ENCODE measurements at regions not wholly inside any gene's neighbourhood (a gene's known extent, or its start where the extent isn't known, plus 50 kb on each side); places are given as distances from the start of the nearest gene placed in this dataset.

- no peak for DNase-seq (ENCODE audit: low read depth)
- H3K4me3 ChIP-seq (replicated peaks; ENCODE audit: low read depth, low read length) = no peak overlapping the region
- no peak for TF ChIP-seq CTCF (IDR thresholded peaks at IDR 0.05; ENCODE audit: low read length, missing control alignments)
Measured at GRCh38 chr9:96135076-96135752, 166.8 kb downstream of the HSD17B3 start.

GRCh38 chr9:96133321-96134021 is 168.5 kb downstream of the HSD17B3 start:
- no peak for DNase-seq (ENCODE audit: low read depth)
- no peak overlapping the region for H3K4me3 ChIP-seq (replicated peaks; ENCODE audit: low read depth, low read length)
- no peak for TF ChIP-seq CTCF (IDR thresholded peaks at IDR 0.05; ENCODE audit: low read length, missing control alignments)

- H3K4me3 ChIP-seq (replicated peaks; ENCODE audit: low read depth, low read length) = no peak overlapping the region
- TF ChIP-seq CTCF (IDR thresholded peaks at IDR 0.05; ENCODE audit: low read length, missing control alignments) = no peak
- no peak for DNase-seq (ENCODE audit: low read depth)
Measured at GRCh38 chr9:96131825-96132224, 170.2 kb downstream of the HSD17B3 start.

GRCh38 chr9:96130970-96131369 is 171.0 kb downstream of the HSD17B3 start:
- no peak overlapping the region for H3K4me3 ChIP-seq (replicated peaks; ENCODE audit: low read depth, low read length)
- DNase-seq (ENCODE audit: low read depth) = no peak
- no peak for TF ChIP-seq CTCF (IDR thresholded peaks at IDR 0.05; ENCODE audit: low read length, missing control alignments)

GRCh38 chr9:96129747-96130146 is 172.2 kb downstream of the HSD17B3 start:
- H3K4me3 ChIP-seq (replicated peaks; ENCODE audit: low read depth, low read length) = no peak overlapping the region
- TF ChIP-seq CTCF (IDR thresholded peaks at IDR 0.05; ENCODE audit: low read length, missing control alignments) = no peak
- DNase-seq (ENCODE audit: low read depth) = no peak

- TF ChIP-seq CTCF (IDR thresholded peaks at IDR 0.05; ENCODE audit: low read length, missing control alignments) = no peak
- no peak for DNase-seq (ENCODE audit: low read depth)
- no peak overlapping the region for H3K4me3 ChIP-seq (replicated peaks; ENCODE audit: low read depth, low read length)
Measured at GRCh38 chr9:96128880-96129279, 173.1 kb downstream of the HSD17B3 start.
